IMR-90 (cell line): ENCODE measurements at regions not wholly inside any gene's neighbourhood (a gene's known extent, or its start where the extent isn't known, plus 50 kb on each side); places are given as distances from the start of the nearest gene placed in this dataset.

Experiments
- ATAC-seq: fragments of 200-7000 bp; cut with Tn5 transposase; 2 replicates; pipeline ENCODE4 v1.9.1; 2020; ENCODE audit warnings: low read depth, mild to moderate bottlenecking, moderate library complexity
- BruUV-seq: library from RNA; stranded (reverse); fragments of 400-500 nt; replicated peaks from 2 replicates; lab custom pipeline; 2021; lab: Mats Ljungman, UMichigan
- CTCF ChIA-PET: fragments of 300-600 bp; formaldehyde crosslinking; extraction: SDS; loops from one replicate; lab custom pipeline; 2021; ENCODE audit warnings: antibody characterized with exemption; lab: Yijun Ruan, JAX
- POLR2A ChIA-PET: fragments of 300-600 bp; sonication (Branson Sonifier 250); formaldehyde crosslinking; loops from one replicate; lab custom pipeline; 2022; ENCODE audit warnings: antibody characterized with exemption; ENCODE audit not compliant: unreplicated experiment; lab: Charles Lee
- DNase-seq: peaks from one replicate; pipeline ENCODE4 v3.0.0; 2013
- H2AFZ ChIP-seq: replicated peaks from 2 replicates; pipeline ENCODE3; 2013; ENCODE audit warnings: low read length, mild to moderate bottlenecking; ENCODE audit not compliant: poor library complexity
- H2AK5ac ChIP-seq: 2 replicates; pipeline ENCODE4 v1.6.1; 2013; ENCODE audit warnings: low read depth, low read length, inconsistent platforms
- H2AK9ac ChIP-seq: replicated peaks from 2 replicates; pipeline ENCODE3; 2013; ENCODE audit warnings: mild to moderate bottlenecking, low read depth, low read length, moderate library complexity; ENCODE audit not compliant: poor library complexity
- H2BK120ac ChIP-seq: 2 replicates; pipeline ENCODE4 v1.6.1; 2013; ENCODE audit warnings: low read depth, low read length, inconsistent platforms
- H2BK15ac ChIP-seq: 3 replicates; pipeline ENCODE4 v1.6.1; 2013; ENCODE audit warnings: low read depth, low read length, inconsistent platforms
- H2BK20ac ChIP-seq: 2 replicates; pipeline ENCODE4 v1.6.1; 2013; ENCODE audit warnings: low read depth, mild to moderate bottlenecking, inconsistent platforms, low read length, moderate library complexity
- H2BK5ac ChIP-seq: 2 replicates; pipeline ENCODE4 v1.6.1; 2013; ENCODE audit warnings: mild to moderate bottlenecking, low read depth, low read length, inconsistent platforms; ENCODE audit not compliant: poor library complexity, severe bottlenecking
- H3K14ac ChIP-seq: replicated peaks from 2 replicates; pipeline ENCODE4 v1.6.1; 2013; ENCODE audit warnings: low read depth, low read length, inconsistent platforms
- H3K18ac ChIP-seq: 2 replicates; pipeline ENCODE4 v1.6.1; 2013; ENCODE audit warnings: low read depth, low read length, control low read depth
- H3K23ac ChIP-seq: 2 replicates; pipeline ENCODE4 v1.6.1; 2013; ENCODE audit warnings: low read depth, low read length, inconsistent platforms
- H3K27ac ChIP-seq: 2 replicates; pipeline ENCODE4 v1.5.1; 2013; ENCODE audit warnings: mild to moderate bottlenecking, control low read depth, low read length; ENCODE audit not compliant: insufficient read depth
- H3K27me3 ChIP-seq: 2 replicates; pipeline ENCODE4 v1.6.1; 2013; ENCODE audit warnings: low read length; ENCODE audit not compliant: control insufficient read depth, insufficient read depth
- H3K36me3 ChIP-seq: 2 replicates; pipeline ENCODE4 v1.6.1; 2013; ENCODE audit warnings: low read length, mixed read lengths; ENCODE audit not compliant: control insufficient read depth, insufficient read depth
- H3K4ac ChIP-seq: 2 replicates; pipeline ENCODE4 v1.6.1; 2013; ENCODE audit warnings: low read depth, low read length, inconsistent platforms
- H3K4me1 ChIP-seq: 2 replicates; pipeline ENCODE4 v1.6.1; 2013; ENCODE audit warnings: low read length, mixed read lengths; ENCODE audit not compliant: control insufficient read depth, insufficient read depth
- H3K4me2 ChIP-seq: 2 replicates; pipeline ENCODE4 v1.6.1; 2013; ENCODE audit warnings: low read depth, mild to moderate bottlenecking, control low read depth, low read length, moderate library complexity
- H3K4me3 ChIP-seq: 2 replicates; pipeline ENCODE4 v1.5.1; 2013; ENCODE audit warnings: low read depth, mild to moderate bottlenecking, control low read depth, low read length, moderate library complexity; ENCODE audit not compliant: insufficient read depth
- H3K56ac ChIP-seq: 2 replicates; pipeline ENCODE4 v1.6.1; 2013; ENCODE audit warnings: low read length, inconsistent platforms; ENCODE audit not compliant: insufficient read depth; ENCODE audit errors: extremely low read depth
- H3K79me1 ChIP-seq, 2 experiments: 2 replicates each; pipeline ENCODE4 v1.6.1; 2013; ENCODE audit warnings: low read length in 2 of 2, inconsistent platforms in 1 of 2, low read depth in 1 of 2
- H3K9ac ChIP-seq: 2 replicates; pipeline ENCODE4 v1.6.1; 2013; ENCODE audit warnings: low read depth, low read length, control low read depth
- H3K9me1 ChIP-seq: 2 replicates; pipeline ENCODE4 v1.6.1; 2013; ENCODE audit warnings: low read length, inconsistent platforms; ENCODE audit not compliant: insufficient read depth
- H3K9me3 ChIP-seq: 2 replicates; pipeline ENCODE4 v1.6.1; 2013; ENCODE audit warnings: low read length; ENCODE audit not compliant: control insufficient read depth, insufficient read depth
- H4K20me1 ChIP-seq: 2 replicates; pipeline ENCODE4 v1.6.1; 2013; ENCODE audit warnings: low read length, inconsistent platforms; ENCODE audit not compliant: insufficient read depth
- H4K5ac ChIP-seq: 2 replicates; pipeline ENCODE4 v1.6.1; 2013; ENCODE audit warnings: mild to moderate bottlenecking, low read depth, low read length, control low read depth
- H4K8ac ChIP-seq, 2 experiments: 2 replicates each; pipeline ENCODE4 v1.6.1; 2013; ENCODE audit warnings: low read depth in 2 of 2, low read length in 2 of 2, control low read depth in 1 of 2, inconsistent platforms in 1 of 2
- H4K91ac ChIP-seq: 2 replicates; pipeline ENCODE4 v1.6.1; 2013; ENCODE audit warnings: low read depth, low read length, inconsistent platforms; ENCODE audit not compliant: insufficient read depth
- BHLHE40 ChIP-seq: fragments of 150-350 bp; IDR thresholded peaks from 2 replicates; pipeline ENCODE4 v1.6.1; 2016; ENCODE audit warnings: mild to moderate bottlenecking, low read depth, low read length
- CEBPB ChIP-seq: IDR thresholded peaks from 2 replicates; pipeline ENCODE4 v1.6.1; 2012; ENCODE audit warnings: low read depth, low read length, improper control_type of control experiment
- CHD1 ChIP-seq: IDR thresholded peaks from 2 replicates; pipeline ENCODE4 v1.6.1; 2012; ENCODE audit warnings: low read depth, low read length, improper control_type of control experiment
- ELK1 ChIP-seq: fragments of 150-350 bp; IDR thresholded peaks from 2 replicates; pipeline ENCODE4 v1.6.1; 2016; ENCODE audit warnings: low read depth, mild to moderate bottlenecking, low read length, moderate library complexity, borderline replicate concordance
- FOS ChIP-seq: fragments of 150-350 bp; IDR thresholded peaks from 2 replicates; pipeline ENCODE4 v1.6.1; 2016; ENCODE audit warnings: low read depth, low read length
- MAFK ChIP-seq: IDR thresholded peaks from 2 replicates; pipeline ENCODE4 v1.6.1; 2012; ENCODE audit warnings: low read depth, low read length, improper control_type of control experiment
- MAZ ChIP-seq: IDR thresholded peaks from 2 replicates; pipeline ENCODE4 v1.6.1; 2012; ENCODE audit warnings: low read depth, mild to moderate bottlenecking, low read length, improper control_type of control experiment, moderate library complexity, borderline replicate concordance
- MXI1 ChIP-seq: IDR thresholded peaks from 2 replicates; pipeline ENCODE4 v1.6.1; 2012; ENCODE audit warnings: low read depth, mild to moderate bottlenecking, low read length, moderate library complexity, borderline replicate concordance
- NFE2L2 ChIP-seq: fragments of 150-350 bp; IDR thresholded peaks from 2 replicates; pipeline ENCODE4 v1.6.1; 2016; ENCODE audit warnings: low read depth, mild to moderate bottlenecking, low read length
- POLR2A ChIP-seq: IDR thresholded peaks from 2 replicates; pipeline ENCODE4 v1.6.1; 2012; ENCODE audit warnings: mild to moderate bottlenecking, low read depth, low read length
- RCOR1 ChIP-seq: IDR thresholded peaks from 2 replicates; pipeline ENCODE4 v1.6.1; 2012; ENCODE audit warnings: mild to moderate bottlenecking, low read length, improper control_type of control experiment; ENCODE audit not compliant: insufficient replicate concordance
- RFX5 ChIP-seq: IDR thresholded peaks from 2 replicates; pipeline ENCODE4 v1.8.0; 2012; ENCODE audit warnings: low read depth, mild to moderate bottlenecking, low read length, moderate library complexity
- SMC3 ChIP-seq: fragments of 150-350 bp; IDR thresholded peaks from 2 replicates; pipeline ENCODE4 v1.6.1; 2016; ENCODE audit warnings: low read depth, mild to moderate bottlenecking, antibody characterized with exemption, low read length, moderate library complexity
- USF2 ChIP-seq: fragments of 150-350 bp; IDR thresholded peaks from 2 replicates; pipeline ENCODE4 v1.6.1; 2017; ENCODE audit warnings: mild to moderate bottlenecking, antibody characterized with exemption, low read length, low read depth
- WGBS, 2 experiments: methylation state at CpG; one replicate each; pipeline versions ENCODE4 v1.1.5 to v1.1.7; 2013; ENCODE audit warnings: missing lambda C conversion rate in 2 of 2; ENCODE audit not compliant: insufficient read length in 1 of 2; ENCODE audit errors: extremely low coverage in 2 of 2; 5-methylcytosine and 5-hydroxymethylcytosine counted together
- dilution Hi-C: fragments of 300-500 bp; cut with HindIII; formaldehyde crosslinking; loops from one replicate; pipeline ENCODE4 v1.14.3; 2018; ENCODE audit warnings: low sequenced_read_pairs; ENCODE audit not compliant: unreplicated experiment
- in situ Hi-C: fragments of 300-500 bp; cut with MboI; formaldehyde crosslinking; loops from 3 replicates; pipeline ENCODE4 v1.14.3; 2019; ENCODE audit warnings: low sequenced_read_pairs, inconsistent platforms, mixed read lengths
- intact Hi-C: fragments of 100-400 bp; cut with micrococcal nuclease; formaldehyde crosslinking; loops from 2 replicates; pipeline ENCODE4 v1.10.0; 2022
- TF ChIP-seq, protein P1 (sequence below): conservative IDR thresholded peaks from 2 replicates; pipeline ENCODE4 v1.5.1; 2012; ENCODE audit warnings: mild to moderate bottlenecking, low read depth, low read length, improper control_type of control experiment

GRCh38 chr20:4327956-4328355, 78.9 kb upstream of the ADRA1D start:
- intact Hi-C loops: no loop called here
- H3K9ac ChIP-seq: no peak overlapping the region
- no peak overlapping the region for H3K4ac ChIP-seq
- no peak overlapping the region for H2AK9ac ChIP-seq
- no peak overlapping the region for H3K4me3 ChIP-seq
- H2AK5ac ChIP-seq: no peak overlapping the region
- H3K14ac ChIP-seq: no peak overlapping the region
- H3K23ac ChIP-seq: no peak overlapping the region
- no peak overlapping the region for H3K4me2 ChIP-seq
- H3K4me1 ChIP-seq: peaks cover 2% of the 10 kb centered on the region; the same call in 1 of the 2 replicates
- no peak overlapping the region for H3K18ac ChIP-seq
- no peaks in the 10 kb centered on the region for H3K79me1 ChIP-seq
- no peak for DNase-seq
- no peak overlapping the region for H2AFZ ChIP-seq
- no peak overlapping the region for H4K8ac ChIP-seq
- WGBS, 2 experiments: no CpG with 5 or more reads among the region's 4 CpGs
- no peak overlapping the region for H2BK120ac ChIP-seq
- H3K9me3 ChIP-seq: 0 out of 2 replicates have a peak, but pooled peaks cover 2% of the 10 kb centered on the region
- no peaks in the 10 kb centered on the region for H3K9me1 ChIP-seq
- peaks cover 27% of the 10 kb centered on the region for H3K27me3 ChIP-seq
- ChIA-PET CTCF (no interaction called here), POLR2A (no interaction called here)
- H4K20me1 ChIP-seq: no peaks in the 10 kb centered on the region
- no peak overlapping the region for H4K91ac ChIP-seq
- BruUV-seq: no TSS peak
- dilution Hi-C loops: no loop called here
- no peak for TF ChIP-seq CEBPB
- no peak for TF ChIP-seq RFX5
- TF ChIP-seq MAFK: no peak
- TF ChIP-seq ELK1: no peak
- TF ChIP-seq, protein P1, sequence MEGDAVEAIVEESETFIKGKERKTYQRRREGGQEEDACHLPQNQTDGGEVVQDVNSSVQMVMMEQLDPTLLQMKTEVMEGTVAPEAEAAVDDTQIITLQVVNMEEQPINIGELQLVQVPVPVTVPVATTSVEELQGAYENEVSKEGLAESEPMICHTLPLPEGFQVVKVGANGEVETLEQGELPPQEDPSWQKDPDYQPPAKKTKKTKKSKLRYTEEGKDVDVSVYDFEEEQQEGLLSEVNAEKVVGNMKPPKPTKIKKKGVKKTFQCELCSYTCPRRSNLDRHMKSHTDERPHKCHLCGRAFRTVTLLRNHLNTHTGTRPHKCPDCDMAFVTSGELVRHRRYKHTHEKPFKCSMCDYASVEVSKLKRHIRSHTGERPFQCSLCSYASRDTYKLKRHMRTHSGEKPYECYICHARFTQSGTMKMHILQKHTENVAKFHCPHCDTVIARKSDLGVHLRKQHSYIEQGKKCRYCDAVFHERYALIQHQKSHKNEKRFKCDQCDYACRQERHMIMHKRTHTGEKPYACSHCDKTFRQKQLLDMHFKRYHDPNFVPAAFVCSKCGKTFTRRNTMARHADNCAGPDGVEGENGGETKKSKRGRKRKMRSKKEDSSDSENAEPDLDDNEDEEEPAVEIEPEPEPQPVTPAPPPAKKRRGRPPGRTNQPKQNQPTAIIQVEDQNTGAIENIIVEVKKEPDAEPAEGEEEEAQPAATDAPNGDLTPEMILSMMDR: no peak
- no peak for TF ChIP-seq MAZ
- no peak for TF ChIP-seq RCOR1
- no peak for TF ChIP-seq BHLHE40
- no peak for TF ChIP-seq USF2
- no peak for TF ChIP-seq FOS
- no peak for TF ChIP-seq POLR2A
- no peak for TF ChIP-seq MXI1
- TF ChIP-seq CHD1: no peak
- TF ChIP-seq SMC3: no peak
- no peak for TF ChIP-seq NFE2L2
- H3K36me3 ChIP-seq: no peaks in the 10 kb centered on the region
- H3K56ac ChIP-seq: no peak overlapping the region
- no peak overlapping the region for H3K27ac ChIP-seq
- in situ Hi-C loops: no loop called here
- ATAC-seq: no peak
- no peak overlapping the region for H2BK20ac ChIP-seq
- H2BK5ac ChIP-seq: no peak overlapping the region
- no peak overlapping the region for H2BK15ac ChIP-seq
- no peak overlapping the region for H4K5ac ChIP-seq
